GM21515 (cell line): ENCODE measurements at regions not wholly inside any gene's neighbourhood (a gene's known extent, or its start where the extent isn't known, plus 50 kb on each side); places are given as distances from the start of the nearest gene placed in this dataset.

ENCODE experiments used
- ATAC-seq: cut with Tn5 transposase; IDR thresholded peaks from one replicate; pipeline ENCODE4 v1.9.1; 2021; ENCODE audit not compliant: unreplicated experiment

DNA sequence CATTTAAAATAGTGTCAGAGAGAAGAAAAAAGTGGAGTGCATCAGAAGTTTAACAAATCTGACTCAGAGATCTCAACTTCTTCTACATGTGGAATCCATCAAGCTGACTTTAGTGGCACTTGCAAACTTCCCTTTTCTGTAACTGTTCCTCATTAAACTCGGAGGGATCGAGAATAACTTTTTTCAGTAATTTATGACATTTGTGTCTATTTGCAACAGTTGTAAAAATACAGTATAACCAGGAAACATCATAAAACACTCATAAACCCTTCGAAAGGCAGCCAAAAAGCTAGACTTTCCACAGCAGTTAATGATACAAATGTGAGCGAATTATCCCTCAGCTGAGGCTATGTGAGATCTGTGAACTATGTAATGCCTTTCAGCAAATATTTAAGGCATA, 1936.8 kb upstream of the SEL1L start:
- no peak for ATAC-seq

DNA sequence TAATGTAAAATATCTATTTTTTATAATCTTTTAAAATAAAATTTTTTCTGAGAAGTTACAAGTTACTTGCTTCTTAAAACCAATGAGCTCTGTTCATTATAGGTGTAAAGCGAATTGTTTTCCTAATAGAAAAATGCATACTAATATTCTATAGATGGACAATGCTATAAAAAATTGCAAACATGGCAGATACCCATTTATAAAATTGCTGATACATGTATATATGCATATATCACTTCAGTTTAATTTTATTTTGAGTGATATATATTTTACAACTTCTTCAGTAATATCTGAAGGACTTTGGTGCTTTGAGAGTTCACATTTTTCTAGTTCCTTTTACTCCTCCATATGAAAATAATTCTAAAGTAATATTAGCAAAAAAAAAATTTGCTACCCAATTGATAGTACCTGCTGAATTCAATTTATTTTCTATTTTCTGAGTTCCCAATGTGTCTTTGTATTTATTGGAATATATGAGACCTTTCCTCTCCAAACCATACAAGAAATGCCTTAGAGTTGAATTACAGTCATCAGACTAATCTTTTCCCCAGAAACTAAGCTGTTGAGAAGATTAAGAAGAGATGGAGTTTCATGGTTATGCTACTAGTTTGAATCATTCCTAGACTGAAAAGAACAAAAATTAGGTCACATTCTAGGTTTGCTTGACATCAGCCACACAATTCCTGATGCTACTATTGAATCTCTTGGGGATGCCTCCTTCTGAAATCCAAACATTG, 1937.5 kb upstream of the SEL1L start:
- no peak for ATAC-seq

DNA sequence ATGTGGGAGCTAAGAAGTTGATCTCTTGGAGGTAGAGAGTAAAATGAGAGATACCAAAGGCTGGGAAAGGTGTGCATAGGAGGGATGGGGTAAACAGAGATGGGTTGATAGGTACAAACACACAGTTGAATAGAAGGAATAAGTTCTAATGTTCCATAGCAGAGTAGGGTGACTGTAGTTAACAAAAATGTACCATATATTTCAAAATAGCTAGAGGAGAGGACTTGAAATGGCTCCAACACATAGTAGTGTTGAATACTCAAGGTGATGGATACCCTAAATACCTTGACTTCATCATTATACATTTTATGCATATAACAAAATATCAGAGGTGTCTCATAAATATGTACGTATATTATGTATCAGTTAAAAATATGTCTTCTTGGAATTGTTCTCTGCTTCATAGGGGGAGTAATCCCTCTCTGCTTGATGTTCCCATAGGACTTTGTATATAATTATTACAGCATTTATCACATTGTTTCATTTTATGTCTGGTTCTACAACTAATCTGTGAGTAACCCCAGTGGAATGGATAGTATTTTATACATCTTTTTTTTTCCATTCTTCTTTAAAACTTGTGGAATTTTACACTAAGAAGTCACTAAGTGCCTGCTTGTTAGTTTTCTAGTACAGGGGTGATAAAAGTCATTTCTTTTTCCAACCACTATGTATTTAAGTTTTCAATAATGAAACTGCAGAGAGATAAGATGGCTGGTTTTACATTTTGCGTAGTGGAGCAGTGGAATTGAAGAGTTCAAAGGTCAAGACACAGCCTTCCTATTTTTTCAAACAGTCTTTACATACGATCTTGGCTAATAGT, 1940.0 kb upstream of the SEL1L start:
- ATAC-seq: no peak

DNA sequence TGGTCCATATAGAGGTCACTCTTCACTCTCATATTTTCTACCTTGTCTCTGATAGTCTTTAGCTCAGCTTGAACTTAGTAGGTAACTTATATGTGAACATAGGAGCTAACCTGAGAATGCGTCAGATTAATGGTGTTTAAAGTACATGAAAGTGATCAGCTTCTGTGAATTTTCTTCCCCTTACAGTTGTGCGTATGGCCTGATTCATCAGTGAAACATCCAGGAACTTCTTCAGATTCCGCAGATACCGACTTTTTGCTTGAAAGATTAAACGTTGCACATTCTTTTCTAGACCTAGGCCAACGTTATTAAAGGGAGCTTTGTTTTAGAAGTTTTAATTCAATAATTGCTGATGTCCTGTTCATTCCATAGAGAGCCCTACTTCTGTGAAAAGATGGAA, 1945.1 kb upstream of the SEL1L start:
- no peak for ATAC-seq

DNA sequence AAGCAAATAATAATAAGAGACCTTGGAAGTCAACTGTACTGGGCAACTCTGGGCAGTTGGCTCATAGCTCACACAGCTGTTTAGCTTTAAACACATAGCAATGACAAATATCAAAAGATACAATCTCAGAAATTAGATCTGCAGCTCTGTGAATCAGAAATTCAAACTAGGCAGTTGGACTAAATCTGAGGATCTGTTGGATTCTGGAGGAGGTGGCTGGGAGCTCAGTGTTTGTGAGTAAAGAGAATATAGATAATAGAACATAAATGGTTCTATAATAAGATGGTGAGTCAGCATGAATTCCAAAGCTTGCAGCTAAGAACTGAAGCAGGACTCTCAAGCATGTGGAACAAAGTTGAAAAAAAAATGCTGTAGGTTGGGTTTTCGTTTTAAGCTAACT, 1949.4 kb upstream of the SEL1L start:
- no peak for ATAC-seq

DNA sequence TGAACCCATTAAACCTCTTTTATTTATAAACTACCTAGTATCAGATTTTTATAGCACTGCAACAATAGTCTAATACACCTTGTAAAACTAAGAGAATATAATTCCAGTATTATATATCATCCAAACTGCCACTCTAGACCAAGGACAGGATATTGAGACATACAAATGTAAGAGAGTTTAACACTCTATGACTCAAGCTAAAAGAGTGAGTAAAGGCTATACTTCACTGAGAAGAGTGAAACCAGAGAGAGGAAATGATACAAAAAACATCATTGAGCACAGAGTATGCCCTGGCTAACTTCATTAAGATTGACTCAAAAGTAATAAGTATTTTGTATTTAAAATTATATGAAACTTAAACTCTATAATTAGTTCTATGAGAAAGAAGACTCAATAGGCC, 1951.9 kb upstream of the SEL1L start:
- no peak for ATAC-seq

DNA sequence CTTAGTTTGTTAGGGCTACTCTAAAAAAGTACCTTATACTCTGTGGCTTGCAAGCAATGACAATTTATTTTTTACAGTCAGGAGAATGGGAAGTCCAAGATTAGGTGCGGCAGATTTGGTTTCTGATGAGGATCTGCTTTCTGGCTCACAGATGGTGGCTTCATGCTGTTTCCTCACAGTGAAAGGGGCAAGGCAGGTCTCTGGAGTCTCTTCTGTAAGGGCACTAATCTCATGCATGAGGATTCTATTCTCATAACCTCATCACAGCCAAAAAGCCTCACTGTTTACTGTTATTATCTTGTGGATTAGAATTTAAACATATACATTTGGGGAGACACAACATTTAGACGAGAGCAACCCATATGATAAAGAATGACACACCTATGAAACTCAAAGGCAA, 1957.4 kb upstream of the SEL1L start:
- ATAC-seq: no peak

DNA sequence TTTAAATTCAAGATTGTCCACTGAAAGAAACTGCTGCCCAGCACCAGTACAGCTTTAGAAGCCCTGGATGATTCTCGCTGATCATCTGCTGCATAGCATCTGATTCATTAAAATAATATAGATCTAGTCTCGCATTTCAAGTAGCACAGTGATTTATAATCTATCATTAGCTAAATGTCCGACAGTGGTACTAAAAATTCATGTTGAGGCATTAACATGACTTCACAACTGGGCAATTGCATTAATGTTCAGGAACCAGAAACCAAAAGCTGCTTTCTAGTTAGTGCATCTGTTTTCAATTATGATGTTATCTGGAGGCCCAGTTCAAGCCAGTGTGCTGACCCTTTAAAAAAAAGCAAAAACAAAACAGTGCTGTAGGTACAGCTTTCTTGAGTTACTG, 1987.2 kb upstream of the SEL1L start:
- ATAC-seq: no peak

DNA sequence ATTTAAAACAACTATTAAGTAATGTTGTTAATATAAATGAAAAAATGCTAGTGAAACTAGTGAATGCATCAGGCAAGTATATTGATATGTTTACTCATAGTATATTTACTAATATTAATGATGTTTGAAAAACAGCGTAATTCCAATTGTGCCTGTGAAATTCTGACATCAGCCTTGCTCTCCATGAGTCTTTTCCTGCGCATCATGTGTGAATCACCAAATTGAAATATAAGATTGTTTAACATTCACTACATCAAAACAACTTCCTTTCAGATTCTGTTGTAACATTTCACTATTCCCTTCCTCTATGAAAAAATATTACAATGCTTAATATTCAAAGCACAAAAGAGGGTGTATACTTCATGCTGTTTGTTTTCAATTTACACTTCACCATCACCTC, 1995.9 kb upstream of the SEL1L start:
- no peak for ATAC-seq

DNA sequence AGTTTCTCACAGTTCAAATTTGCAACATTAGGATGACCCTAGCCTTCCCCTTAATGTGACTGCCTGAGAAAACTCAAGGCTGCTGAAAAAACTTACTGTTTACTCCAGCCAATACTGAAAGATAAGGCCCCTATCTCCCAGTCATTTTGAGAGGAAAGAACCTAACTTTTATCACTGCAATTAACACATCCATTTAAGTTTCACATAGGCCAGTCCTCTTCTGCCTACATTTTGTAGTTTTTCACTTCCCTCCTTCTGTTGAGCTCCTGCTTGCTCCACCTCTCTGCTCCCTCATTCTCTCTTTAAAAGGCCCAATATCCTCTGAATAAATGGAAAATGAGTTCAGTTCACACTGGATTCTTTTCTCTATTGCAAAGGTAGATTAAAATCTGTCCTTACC, 1996.2 kb upstream of the FLRT2 start:
- no peak for ATAC-seq

DNA sequence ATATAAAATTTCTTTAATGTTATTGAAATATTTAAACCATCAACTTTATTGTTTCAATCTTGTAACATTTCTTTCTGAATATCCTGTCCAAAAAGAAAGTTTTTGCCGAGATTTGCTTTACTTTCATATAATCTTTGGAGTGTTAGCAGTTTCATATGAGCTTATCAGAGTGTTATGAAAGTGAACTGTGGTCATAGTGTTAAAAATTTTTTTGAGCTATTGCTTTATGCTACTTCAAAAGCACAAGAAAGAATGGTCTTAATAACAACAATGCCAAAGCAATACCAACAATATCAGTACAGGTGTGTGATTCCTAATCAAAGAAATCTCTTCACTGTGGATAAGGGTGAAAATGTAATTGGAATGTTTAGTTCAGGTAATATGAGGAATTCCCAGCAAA, 1994.9 kb upstream of the FLRT2 start:
- ATAC-seq: no peak

DNA sequence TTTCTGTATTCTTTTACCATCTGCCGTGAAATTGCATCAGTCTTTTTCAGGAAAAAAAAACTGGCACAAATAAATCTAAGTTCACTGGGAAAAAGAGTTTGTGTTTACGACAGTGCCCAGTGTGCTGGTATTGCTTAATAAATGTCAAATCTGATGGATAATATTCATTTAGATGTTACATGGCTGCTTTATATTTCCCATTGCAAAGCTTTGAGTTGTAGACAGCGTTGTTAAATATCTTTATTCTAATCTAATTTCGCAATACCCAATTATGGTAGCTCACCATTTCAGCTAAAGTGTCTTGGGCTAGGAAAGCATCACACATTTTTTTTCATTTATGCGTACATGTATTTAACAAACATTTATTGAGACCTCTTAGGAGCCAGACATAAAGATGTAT, 1994.5 kb upstream of the FLRT2 start:
- ATAC-seq: no peak

DNA sequence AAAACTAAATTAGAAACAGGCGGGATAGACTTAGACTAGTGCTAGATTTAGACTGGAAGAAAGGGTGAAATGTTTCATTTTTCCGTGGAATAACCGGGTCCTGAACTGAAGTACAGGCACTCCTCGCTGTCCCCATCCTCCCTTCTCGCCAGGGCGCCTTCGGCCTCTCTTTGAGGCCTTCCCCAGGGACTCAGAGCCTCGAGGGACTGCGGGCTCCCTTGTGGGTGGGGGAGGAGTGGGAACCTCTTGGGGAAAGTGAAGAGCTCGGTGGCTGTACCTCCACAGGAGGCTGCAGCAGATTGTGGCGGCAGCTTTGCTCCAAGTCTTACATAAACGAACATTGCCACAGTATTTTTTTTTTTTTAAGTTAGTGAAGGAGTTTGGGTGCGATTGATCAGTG, 1988.8 kb upstream of the FLRT2 start:
- ATAC-seq: no peak

DNA sequence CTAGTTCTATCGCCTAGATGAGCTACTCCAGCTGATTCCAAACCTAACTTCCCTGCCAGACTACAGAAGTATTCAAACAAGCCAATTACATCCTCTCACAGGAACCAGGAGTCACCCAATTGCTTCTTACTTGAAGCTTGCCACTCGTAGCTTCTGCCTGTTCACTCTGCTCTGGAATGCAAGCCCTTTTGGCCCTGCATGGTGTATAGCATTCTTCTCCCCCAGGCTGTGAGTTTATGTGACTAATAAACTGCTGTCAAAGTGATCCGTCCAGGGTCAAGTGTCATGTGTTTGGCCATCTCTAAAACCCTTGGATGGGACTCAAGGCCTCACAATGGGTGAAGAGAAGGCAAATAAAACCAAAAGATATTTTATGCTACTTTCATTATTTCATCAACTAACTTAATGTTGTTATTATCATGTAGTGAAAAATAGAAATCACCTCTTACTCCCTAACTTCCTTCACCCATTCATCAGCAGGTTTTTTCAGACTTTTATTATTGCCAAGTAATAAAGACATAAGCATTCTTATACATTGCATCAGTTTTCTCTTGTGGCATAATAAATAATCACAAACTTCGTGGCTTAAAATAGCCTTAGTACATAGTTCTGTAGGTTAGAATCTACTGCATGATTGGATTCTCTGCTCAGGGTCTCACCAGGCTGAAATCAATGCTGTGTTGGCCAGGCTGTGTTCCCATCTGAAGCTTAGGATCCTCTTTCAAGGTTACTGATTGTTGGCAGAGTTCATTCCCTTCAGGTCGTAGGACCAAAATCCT, 1981.7 kb upstream of the FLRT2 start:
- no peak for ATAC-seq

DNA sequence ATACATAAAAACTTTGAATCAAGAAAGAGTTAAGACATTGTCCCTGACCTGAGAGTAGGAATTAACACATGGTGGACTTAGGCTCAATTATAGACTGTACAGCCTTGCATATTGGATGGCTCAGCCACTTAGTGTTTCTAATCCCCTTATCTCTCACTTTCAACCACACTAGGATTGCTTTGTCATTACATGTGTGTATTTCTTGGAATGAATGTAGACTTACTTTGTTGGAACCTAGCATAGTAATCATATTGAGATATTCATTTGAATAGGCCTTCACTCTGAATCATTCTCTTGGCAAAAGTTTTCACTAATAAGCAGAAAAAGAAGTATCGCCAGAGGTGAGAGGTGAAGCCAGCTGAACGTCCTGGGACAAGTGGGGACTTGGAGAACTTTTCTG, 1973.9 kb upstream of the FLRT2 start:
- ATAC-seq: no peak

DNA sequence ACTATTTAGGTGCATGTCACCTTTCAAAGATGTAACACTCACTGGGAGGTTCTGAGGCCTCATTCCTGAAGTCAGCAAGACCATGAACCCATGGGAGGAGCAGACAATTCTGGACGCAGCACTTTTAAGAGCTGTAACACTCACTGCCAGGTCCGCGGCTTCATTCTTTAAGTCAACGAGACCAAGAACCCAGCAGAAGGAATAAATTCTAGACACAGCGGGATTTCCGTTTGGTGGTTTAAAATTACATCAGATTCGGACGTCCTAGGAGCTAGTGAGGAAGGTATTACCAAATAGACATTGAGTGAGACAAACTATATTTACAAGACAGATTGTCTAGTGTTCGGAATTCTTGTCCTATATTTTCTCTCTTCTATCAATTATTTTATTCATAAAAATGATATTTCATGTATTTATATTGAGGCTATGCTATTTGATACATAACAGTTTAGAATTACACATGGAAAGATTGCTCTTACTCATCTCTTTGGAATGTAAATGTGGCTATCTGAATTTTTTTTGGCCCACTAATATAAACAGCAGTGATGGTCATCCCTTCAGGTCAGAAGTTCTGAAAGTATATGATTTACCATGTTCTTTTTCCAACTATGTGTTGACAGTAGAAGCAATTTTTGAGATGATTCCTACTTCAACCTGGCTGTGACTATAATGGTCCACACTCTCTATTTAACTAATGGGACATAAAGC, 1973.0 kb upstream of the FLRT2 start:
- ATAC-seq: no peak

DNA sequence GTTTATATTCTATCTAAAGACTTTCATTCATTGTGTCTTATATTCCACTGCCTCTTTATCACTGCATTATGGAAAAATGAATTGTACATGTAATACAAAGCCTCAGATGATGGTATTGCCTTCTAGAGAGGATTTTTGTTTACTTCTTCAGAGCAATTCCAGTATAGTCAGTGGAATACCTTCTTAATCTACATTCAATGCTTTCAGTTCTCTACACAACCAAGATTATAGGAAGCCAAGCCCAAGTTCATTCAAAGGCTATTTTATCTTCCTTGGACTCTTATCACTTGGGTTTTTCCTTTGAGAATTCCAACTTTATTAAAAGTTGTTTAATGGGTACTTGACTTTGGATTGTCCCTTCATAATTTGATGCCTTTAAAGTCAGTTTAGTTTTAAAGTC, 1971.0 kb upstream of the FLRT2 start:
- no peak for ATAC-seq

DNA sequence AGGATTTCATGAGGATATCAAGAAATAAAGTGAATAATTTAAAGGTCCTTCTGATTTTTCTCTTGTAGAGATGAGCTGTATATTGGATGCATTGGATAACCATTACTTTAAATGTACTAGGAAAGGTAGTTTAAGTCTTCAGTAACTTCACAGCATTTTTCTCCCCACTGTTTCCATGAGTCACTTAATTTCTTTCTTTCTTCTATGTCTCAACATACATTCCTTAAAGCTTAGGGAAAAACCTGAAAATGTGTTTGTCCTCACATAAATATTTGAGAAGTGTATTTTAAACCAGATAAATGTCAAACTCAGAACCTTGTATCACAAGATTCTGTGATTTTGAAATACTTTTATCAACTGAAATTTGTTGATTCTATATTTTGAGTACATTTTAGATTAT, 1970.2 kb upstream of the FLRT2 start:
- ATAC-seq: no peak

DNA sequence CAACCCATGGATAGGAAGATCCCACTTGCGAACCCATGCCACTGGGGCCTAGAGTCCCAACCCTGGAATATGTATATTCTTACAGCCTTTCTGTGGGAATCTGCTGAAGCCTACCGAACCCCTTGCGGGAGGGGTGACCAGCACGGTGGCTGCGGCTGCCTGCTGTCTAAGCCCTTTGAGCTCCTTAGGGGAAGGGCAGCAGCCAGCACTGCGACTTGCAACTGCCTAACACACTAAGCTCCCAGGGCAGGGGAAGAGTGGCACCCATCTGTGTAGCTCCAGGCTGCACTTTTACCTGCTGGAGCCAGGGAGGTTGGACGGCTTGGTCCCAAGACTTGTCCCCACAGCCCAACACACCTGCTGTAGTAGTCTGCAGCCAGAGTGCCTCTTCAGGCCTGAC, 1968.7 kb upstream of the FLRT2 start:
- ATAC-seq: no peak

DNA sequence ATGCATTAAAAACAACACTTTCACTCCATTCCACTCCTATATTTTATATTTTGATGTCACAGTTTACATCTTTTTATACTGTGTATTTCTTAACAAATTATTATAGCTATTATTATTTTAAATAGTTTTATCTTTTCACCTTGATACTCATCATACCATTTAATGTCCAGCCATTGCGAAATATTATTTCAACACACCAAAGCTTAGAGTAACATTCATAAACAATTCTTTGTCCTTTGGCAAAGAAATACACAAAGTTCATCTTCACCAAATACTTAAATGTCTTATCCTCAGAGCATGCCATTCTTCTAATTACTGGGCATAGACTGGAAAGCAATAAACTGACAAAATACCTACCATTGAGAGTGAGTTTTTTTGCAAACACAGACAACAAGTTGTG, 1963.4 kb upstream of the FLRT2 start:
- ATAC-seq: no peak

DNA sequence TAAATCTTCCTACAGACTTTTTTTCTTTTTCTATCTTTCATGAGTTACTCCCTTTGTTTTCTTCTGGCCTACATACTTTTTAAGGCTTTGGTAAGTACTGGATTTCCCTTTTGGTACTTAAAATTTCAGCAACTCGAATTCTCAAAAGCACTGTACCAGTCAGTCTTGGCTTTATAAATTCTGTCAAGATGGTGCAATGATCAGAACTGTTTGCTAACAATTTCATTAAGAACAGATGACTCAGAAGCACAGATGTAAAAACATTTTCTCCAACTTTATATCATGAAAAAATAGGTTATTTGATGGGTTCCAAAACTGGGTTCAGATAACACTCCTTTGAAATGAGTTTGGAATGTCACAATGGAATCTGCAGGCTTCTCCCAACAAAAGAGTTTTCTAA, 1961.8 kb upstream of the FLRT2 start:
- no peak for ATAC-seq
